ENCODE measurements at regions not wholly inside any gene's neighbourhood (a gene's known extent, or its start where the extent isn't known, plus 50 kb on each side); places are given as distances from the start of the nearest gene placed in this dataset.

DNA sequence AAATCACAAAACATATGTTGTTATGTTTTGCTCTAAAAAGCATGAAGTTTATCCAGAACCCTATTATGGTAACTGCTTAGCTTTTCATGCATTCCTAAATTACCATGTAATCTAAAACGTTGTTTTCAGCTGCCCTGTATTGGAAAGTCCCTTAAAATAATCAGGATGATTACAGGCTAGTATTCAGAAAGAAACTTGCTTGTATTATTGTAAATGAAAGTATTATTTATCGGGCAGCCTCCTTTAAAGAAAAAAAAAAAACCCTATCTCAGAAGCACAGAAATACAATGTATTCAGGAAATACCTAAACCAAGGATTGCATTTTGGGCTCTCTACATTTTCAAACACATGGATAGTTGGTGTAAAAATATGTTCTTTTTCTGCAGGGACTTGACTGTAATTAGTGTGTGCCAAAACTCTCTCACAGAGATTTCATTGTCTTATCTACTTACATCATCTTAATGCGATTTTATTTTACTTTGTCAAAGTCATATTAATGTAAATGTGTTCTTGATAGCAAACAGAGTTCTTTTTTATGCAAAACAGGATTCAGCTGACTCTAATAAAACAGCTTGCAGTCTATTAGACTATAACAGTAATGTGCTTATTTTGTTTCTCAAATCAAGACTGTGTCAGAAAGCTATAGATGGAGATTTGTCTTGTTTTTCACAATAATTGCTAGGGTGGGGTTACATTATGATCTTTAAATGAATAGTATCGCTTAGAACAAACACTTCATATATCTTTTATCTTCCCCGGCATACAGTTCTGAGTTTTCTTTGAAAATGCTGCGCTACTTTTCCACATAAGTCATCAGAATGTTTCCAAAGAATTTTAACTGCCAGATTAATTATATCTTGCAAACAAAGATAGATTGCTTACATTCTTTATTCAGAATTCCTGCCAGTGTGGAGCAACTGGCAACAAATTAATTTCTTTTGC lies 65.3 kb upstream of the ARID5B start:
- H3K27me3 ChIP-seq (ENCODE audit: insufficient read depth, insufficient read length): no peaks in the 10 kb centered on the region
- H3K36me3 ChIP-seq (ENCODE audit: insufficient read depth, insufficient read length, low read length): no peaks in the 10 kb centered on the region
- no peaks in the 10 kb centered on the region for H3K9me3 ChIP-seq (ENCODE audit: insufficient read depth, low read length)
- H3K9ac ChIP-seq (ENCODE audit: insufficient read length, low read depth): no peak overlapping the region
- TF ChIP-seq SUZ12 (IDR thresholded peaks at IDR 0.05; ENCODE audit: extremely low read depth, insufficient read depth, insufficient read length): no peak
- no peak for TF ChIP-seq YY1 (IDR thresholded peaks at IDR 0.05; ENCODE audit: insufficient read depth, insufficient read length)
- no peak for TF ChIP-seq ZNF274 (IDR thresholded peaks at IDR 0.05; ENCODE audit: low read depth, low read length)
- H3K4me1 ChIP-seq (ENCODE audit: insufficient read depth, insufficient read length): no peaks in the 10 kb centered on the region
- no peak for DNase-seq (ENCODE audit: low read depth, low spot score)
- H3K4me3 ChIP-seq (ENCODE audit: insufficient read length, low read depth): no peak overlapping the region

DNA sequence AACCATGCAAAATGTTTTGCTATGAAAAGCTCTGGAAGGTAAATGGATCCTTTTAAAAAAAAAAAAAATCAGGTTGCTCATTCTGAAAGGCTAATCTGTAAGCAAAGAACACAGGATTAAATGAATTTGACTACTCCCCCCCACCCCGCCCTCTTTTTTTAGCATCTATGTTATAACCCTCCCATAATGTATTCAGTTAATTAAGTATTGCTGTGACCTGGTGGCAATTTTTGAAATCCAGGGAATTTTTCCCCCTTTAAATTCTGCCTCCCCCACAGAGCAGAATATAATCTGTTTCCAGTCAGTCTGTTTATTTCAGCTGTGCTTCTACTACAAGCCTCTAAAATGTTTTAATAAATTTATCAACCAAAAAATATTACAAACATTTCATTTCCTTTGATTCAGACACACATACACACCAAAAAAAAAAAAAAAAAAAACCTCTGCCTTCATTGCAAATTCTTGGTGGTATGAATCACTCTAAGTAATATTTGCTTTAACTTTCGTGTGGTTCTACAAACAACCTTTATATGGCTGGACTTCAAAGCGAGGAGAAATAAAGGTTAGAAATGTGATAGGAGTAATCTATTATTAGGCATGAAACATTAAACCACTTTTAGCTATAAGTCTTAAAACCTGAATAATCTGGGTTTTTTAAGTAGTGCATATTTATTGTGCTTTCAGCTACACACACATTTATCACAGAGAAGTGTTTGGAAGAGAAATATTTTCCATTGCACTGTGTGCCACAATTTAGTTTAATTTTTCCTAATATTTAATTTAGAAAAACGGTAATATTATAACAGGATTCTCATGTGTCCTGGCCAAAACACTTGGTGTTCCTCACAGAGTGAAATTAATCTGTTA lies 64.4 kb upstream of the ARID5B start:
- DNase-seq (ENCODE audit: low read depth, low spot score): no peak
- H3K9ac ChIP-seq (ENCODE audit: insufficient read length, low read depth): no peak overlapping the region
- H3K4me1 ChIP-seq (ENCODE audit: insufficient read depth, insufficient read length): no peaks in the 10 kb centered on the region
- no peak overlapping the region for H3K4me3 ChIP-seq (ENCODE audit: insufficient read length, low read depth)
- no peaks in the 10 kb centered on the region for H3K9me3 ChIP-seq (ENCODE audit: insufficient read depth, low read length)
- no peaks in the 10 kb centered on the region for H3K36me3 ChIP-seq (ENCODE audit: insufficient read depth, insufficient read length, low read length)
- TF ChIP-seq YY1 (IDR thresholded peaks at IDR 0.05; ENCODE audit: insufficient read depth, insufficient read length) (no peak), ZNF274 (IDR thresholded peaks at IDR 0.05; ENCODE audit: low read depth, low read length) (no peak), SUZ12 (IDR thresholded peaks at IDR 0.05; ENCODE audit: extremely low read depth, insufficient read depth, insufficient read length) (no peak)
- no peaks in the 10 kb centered on the region for H3K27me3 ChIP-seq (ENCODE audit: insufficient read depth, insufficient read length)

DNA sequence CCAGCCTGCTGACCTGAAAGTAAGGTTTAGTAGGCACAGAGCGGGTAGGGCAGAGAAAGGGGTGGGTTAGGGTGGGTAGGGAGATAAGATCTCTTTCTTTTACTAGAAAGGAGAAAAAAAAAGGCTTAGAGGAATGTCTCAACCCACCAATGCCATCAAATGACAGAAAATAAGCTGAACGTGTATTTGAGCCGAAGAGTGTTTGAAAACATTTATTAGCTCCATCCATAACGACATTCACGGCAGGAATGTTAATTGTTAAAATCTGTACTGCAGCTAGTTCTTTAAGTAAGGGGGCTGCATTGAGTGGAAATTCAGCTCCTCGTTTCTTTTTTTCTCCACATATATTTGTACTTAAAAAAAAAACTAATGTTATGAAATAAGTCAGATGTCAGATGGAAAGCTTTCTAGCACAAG lies 63.7 kb upstream of the ARID5B start:
- no peak for DNase-seq (ENCODE audit: low read depth, low spot score)
- H3K9me3 ChIP-seq (ENCODE audit: insufficient read depth, low read length): no peaks in the 10 kb centered on the region
- H3K9ac ChIP-seq (ENCODE audit: insufficient read length, low read depth): no peak overlapping the region
- TF ChIP-seq YY1 (IDR thresholded peaks at IDR 0.05; ENCODE audit: insufficient read depth, insufficient read length): no peak
- no peak for TF ChIP-seq ZNF274 (IDR thresholded peaks at IDR 0.05; ENCODE audit: low read depth, low read length)
- no peak for TF ChIP-seq SUZ12 (IDR thresholded peaks at IDR 0.05; ENCODE audit: extremely low read depth, insufficient read depth, insufficient read length)
- no peak overlapping the region for H3K4me3 ChIP-seq (ENCODE audit: insufficient read length, low read depth)
- H3K36me3 ChIP-seq (ENCODE audit: insufficient read depth, insufficient read length, low read length): no peaks in the 10 kb centered on the region
- no peaks in the 10 kb centered on the region for H3K4me1 ChIP-seq (ENCODE audit: insufficient read depth, insufficient read length)
- no peaks in the 10 kb centered on the region for H3K27me3 ChIP-seq (ENCODE audit: insufficient read depth, insufficient read length)

DNA sequence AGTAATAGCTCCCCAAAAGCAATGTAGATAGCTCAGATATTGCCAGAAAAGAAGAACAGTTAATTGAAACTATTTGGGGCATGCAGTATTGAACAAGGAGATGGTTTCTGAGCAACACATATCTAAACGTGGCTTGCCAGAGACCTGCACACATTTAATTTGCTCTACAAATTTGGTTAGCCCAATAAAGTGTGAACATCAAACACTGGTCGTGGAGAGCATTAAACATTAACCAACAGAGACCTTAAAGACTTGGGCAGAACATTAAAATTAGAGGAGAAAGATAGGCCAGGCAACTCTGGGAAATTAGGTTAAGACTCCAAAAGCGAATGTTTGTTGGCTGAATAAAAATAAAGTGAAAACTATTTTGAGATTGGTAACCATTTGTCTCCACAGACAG lies 61.6 kb upstream of the ARID5B start:
- Histone ChIP-seq H3K27me3 (ENCODE audit: insufficient read depth, insufficient read length) (no peaks in the 10 kb centered on the region), H3K36me3 (ENCODE audit: insufficient read depth, insufficient read length, low read length) (no peaks in the 10 kb centered on the region), H3K4me3 (ENCODE audit: insufficient read length, low read depth) (no peak overlapping the region), H3K9ac (ENCODE audit: insufficient read length, low read depth) (no peak overlapping the region), H3K4me1 (ENCODE audit: insufficient read depth, insufficient read length) (no peaks in the 10 kb centered on the region), H3K9me3 (ENCODE audit: insufficient read depth, low read length) (no peaks in the 10 kb centered on the region)
- TF ChIP-seq YY1 (IDR thresholded peaks at IDR 0.05; ENCODE audit: insufficient read depth, insufficient read length) (no peak), ZNF274 (IDR thresholded peaks at IDR 0.05; ENCODE audit: low read depth, low read length) (no peak), SUZ12 (IDR thresholded peaks at IDR 0.05; ENCODE audit: extremely low read depth, insufficient read depth, insufficient read length) (no peak)
- no peak for DNase-seq (ENCODE audit: low read depth, low spot score)

DNA sequence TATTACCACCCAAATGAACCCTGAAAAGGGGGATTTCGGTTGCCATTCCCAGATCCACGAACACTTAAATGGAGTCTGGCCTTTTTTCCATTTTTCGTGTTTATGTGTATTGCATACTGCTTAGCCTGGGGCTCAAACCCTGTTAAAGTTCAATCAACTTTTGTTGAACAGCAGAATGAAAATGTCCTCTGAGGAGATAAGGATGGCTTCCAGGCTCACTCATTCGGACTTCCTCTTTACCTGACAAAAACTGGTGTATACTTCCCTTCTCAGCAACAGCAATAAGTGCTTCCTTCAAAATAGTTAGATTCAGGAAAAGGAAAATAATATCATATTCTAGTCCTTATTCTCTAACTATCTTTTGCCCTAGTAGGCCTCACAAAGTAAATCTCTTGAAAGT lies 61.1 kb upstream of the ARID5B start:
- Histone ChIP-seq H3K9ac (ENCODE audit: insufficient read length, low read depth) (no peak overlapping the region), H3K9me3 (ENCODE audit: insufficient read depth, low read length) (no peaks in the 10 kb centered on the region), H3K4me3 (ENCODE audit: insufficient read length, low read depth) (no peak overlapping the region), H3K27me3 (ENCODE audit: insufficient read depth, insufficient read length) (no peaks in the 10 kb centered on the region), H3K36me3 (ENCODE audit: insufficient read depth, insufficient read length, low read length) (no peaks in the 10 kb centered on the region), H3K4me1 (ENCODE audit: insufficient read depth, insufficient read length) (no peaks in the 10 kb centered on the region)
- TF ChIP-seq SUZ12 (IDR thresholded peaks at IDR 0.05; ENCODE audit: extremely low read depth, insufficient read depth, insufficient read length): no peak
- no peak for TF ChIP-seq ZNF274 (IDR thresholded peaks at IDR 0.05; ENCODE audit: low read depth, low read length)
- TF ChIP-seq YY1 (IDR thresholded peaks at IDR 0.05; ENCODE audit: insufficient read depth, insufficient read length): no peak
- DNase-seq (ENCODE audit: low read depth, low spot score): no peak

DNA sequence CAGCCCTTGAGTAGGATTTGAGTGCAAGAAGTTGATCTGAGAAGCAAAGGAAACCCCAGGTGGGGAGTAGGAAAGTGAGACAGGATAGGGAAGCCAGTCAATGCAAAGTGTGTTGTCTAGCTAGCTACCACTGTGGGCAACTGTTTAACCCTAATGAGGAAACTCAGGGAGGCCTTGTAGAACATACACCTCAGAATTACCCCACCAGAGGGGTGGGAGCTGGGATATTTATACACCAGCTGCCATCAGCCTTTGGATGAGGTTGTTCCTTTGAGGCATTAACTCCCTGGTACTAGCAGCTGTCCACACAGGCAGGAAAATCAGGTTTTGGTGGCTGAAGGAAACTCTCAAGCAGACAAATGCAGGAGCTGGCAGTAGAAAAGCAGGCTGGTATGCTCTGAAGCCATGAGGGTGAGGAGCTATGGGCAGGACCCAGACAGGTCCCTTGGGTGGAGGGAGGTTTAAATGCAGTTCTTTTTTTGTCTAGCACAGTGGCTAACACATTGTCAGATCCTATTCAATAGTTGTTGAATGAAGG lies 60.1 kb upstream of the ARID5B start:
- TF ChIP-seq ZNF274 (IDR thresholded peaks at IDR 0.05; ENCODE audit: low read depth, low read length): no peak
- TF ChIP-seq YY1 (IDR thresholded peaks at IDR 0.05; ENCODE audit: insufficient read depth, insufficient read length): no peak
- no peak for TF ChIP-seq SUZ12 (IDR thresholded peaks at IDR 0.05; ENCODE audit: extremely low read depth, insufficient read depth, insufficient read length)
- Histone ChIP-seq H3K9me3 (ENCODE audit: insufficient read depth, low read length) (no peaks in the 10 kb centered on the region), H3K9ac (ENCODE audit: insufficient read length, low read depth) (no peak overlapping the region), H3K36me3 (ENCODE audit: insufficient read depth, insufficient read length, low read length) (no peaks in the 10 kb centered on the region), H3K4me3 (ENCODE audit: insufficient read length, low read depth) (no peak overlapping the region), H3K27me3 (ENCODE audit: insufficient read depth, insufficient read length) (no peaks in the 10 kb centered on the region), H3K4me1 (ENCODE audit: insufficient read depth, insufficient read length) (no peaks in the 10 kb centered on the region)
- DNase-seq (ENCODE audit: low read depth, low spot score): no peak
